ENCODE measurements at regions not wholly inside any gene's neighbourhood (a gene's known extent, or its start where the extent isn't known, plus 50 kb on each side); places are given as distances from the start of the nearest gene placed in this dataset.

DNA sequence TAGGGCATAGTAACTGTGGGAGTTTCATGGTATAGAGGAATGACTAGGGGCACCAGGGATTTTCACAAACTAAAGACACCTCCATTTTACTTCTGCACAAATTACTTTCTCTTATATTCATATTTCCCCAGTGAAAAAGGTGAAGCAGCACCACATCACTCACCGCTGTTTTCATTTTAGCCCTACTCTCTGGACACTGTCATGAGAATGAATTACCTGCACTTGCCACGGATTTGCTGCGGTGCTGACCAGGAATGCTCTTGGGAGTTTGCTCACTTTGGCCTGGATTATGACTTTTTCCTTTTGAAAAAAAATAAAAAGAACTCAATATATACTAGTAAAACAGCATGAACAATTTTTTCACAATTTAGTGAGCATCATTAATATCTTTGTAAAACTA lies 351.3 kb downstream of the NKX6-1 start:
- CTCF ChIA-PET, result no interaction called here
- H3K23ac ChIP-seq (ENCODE audit: low read depth, low read length), result no peak overlapping the region
- no TSS peak for BruUV-seq (replicated peaks)
- no peaks in the 10 kb centered on the region for H3K9me3 ChIP-seq (ENCODE audit: control insufficient read depth, insufficient read depth, low read length)
- H3K79me1 ChIP-seq (ENCODE audit: low read depth in 1 of 2, low read length in 2 of 2), result no peaks in the 10 kb centered on the region
- no peaks in the 10 kb centered on the region for H3K4me1 ChIP-seq (ENCODE audit: control insufficient read depth, insufficient read depth, low read length)
- POLR2A ChIA-PET (ENCODE audit: unreplicated experiment), result no interaction called here
- H2AK9ac ChIP-seq (replicated peaks; ENCODE audit: low read depth, low read length, poor library complexity), result no peak overlapping the region
- no CpG with 5 or more reads among the region's 3 CpGs for WGBS, 2 experiments (ENCODE audit: extremely low coverage in 2 of 2, insufficient read length in 1 of 2)
- DNase-seq (no peak), ATAC-seq (ENCODE audit: low read depth) (no peak)
- no peaks in the 10 kb centered on the region for H4K20me1 ChIP-seq (ENCODE audit: insufficient read depth, low read length)
- TF ChIP-seq MAZ (IDR thresholded peaks at IDR 0.05; ENCODE audit: borderline replicate concordance, low read depth, low read length), result no peak
- no peaks in the 10 kb centered on the region for H3K27me3 ChIP-seq (ENCODE audit: control insufficient read depth, insufficient read depth, low read length)
- H3K4me3 ChIP-seq (ENCODE audit: insufficient read depth, low read depth, low read length), result no peak overlapping the region
- dilution Hi-C loops (cut with HindIII; ENCODE audit: low sequenced_read_pairs, unreplicated experiment) (no loop called here), in situ Hi-C loops (cut with MboI; ENCODE audit: low sequenced_read_pairs) (no loop called here), intact Hi-C loops (cut with micrococcal nuclease) (no loop called here)
- H4K91ac ChIP-seq (ENCODE audit: insufficient read depth, low read depth, low read length), result no peak overlapping the region
- H3K9ac ChIP-seq (ENCODE audit: low read depth, low read length), result no peak overlapping the region
- no peak overlapping the region for H2BK120ac ChIP-seq (ENCODE audit: low read depth, low read length)
- H2AK5ac ChIP-seq (ENCODE audit: low read depth, low read length), result no peak overlapping the region
- no peak overlapping the region for H3K56ac ChIP-seq (ENCODE audit: extremely low read depth, insufficient read depth, low read length)
- H3K27ac ChIP-seq (ENCODE audit: insufficient read depth, low read length), result no peak overlapping the region
- no peak overlapping the region for H2AFZ ChIP-seq (replicated peaks; ENCODE audit: low read length, poor library complexity)
- H3K18ac ChIP-seq (ENCODE audit: low read depth, low read length), result no peak overlapping the region
- H3K4me2 ChIP-seq (ENCODE audit: low read depth, low read length), result no peak overlapping the region
- no peaks in the 10 kb centered on the region for H3K9me1 ChIP-seq (ENCODE audit: insufficient read depth, low read length)
- no peak overlapping the region for H3K4ac ChIP-seq (ENCODE audit: low read depth, low read length)
- no peak overlapping the region for H2BK20ac ChIP-seq (ENCODE audit: low read depth, low read length)
- H3K14ac ChIP-seq (replicated peaks; ENCODE audit: low read depth, low read length), result no peak overlapping the region
- H4K5ac ChIP-seq (ENCODE audit: low read depth, low read length), result no peak overlapping the region
- no peaks in the 10 kb centered on the region for H3K36me3 ChIP-seq (ENCODE audit: control insufficient read depth, insufficient read depth, low read length)
- H2BK15ac ChIP-seq (ENCODE audit: low read depth, low read length), result no peak overlapping the region
- no peak overlapping the region for H4K8ac ChIP-seq (ENCODE audit: low read depth in 2 of 2, low read length in 2 of 2)
- no peak overlapping the region for H2BK5ac ChIP-seq (ENCODE audit: low read depth, low read length, poor library complexity, severe bottlenecking)

Data from IMR-90 (cell line).